Tibial nerve (tissue), 4 donors: ENCODE measurements at regions not wholly inside any gene's neighbourhood (a gene's known extent, or its start where the extent isn't known, plus 50 kb on each side); places are given as distances from the start of the nearest gene placed in this dataset.

ENCODE experiments used
- DNase-seq, 2 donors: peaks; one replicate each; pipeline ENCODE4 v3.0.0-alpha.2; 2019; ENCODE audit warnings: low spot score in 2 of 2
- H3K27ac ChIP-seq, 4 donors: fragments of 200-600 bp; sonication (generic) in 3 of 4; one replicate each; pipeline ENCODE4 v1.5.1; 2017 to 2019; ENCODE audit warnings: mild to moderate bottlenecking in 1 of 4
- H3K27me3 ChIP-seq, 2 donors: fragments of 200-600 bp; sonication (generic) in 1 of 2; one replicate each; pipeline versions ENCODE4 v1.5.1 to v1.6.0; 2017 to 2019
- H3K36me3 ChIP-seq, 3 donors: fragments of 200-600 bp; sonication (generic); one replicate each; pipeline ENCODE4 v1.5.1; 2018 to 2019
- H3K4me1 ChIP-seq, 4 donors: fragments of 200-600 bp; sonication (generic) in 3 of 4; one replicate each; pipeline ENCODE4 v1.5.1; 2017 to 2019
- H3K4me3 ChIP-seq, 4 donors: fragments of 200-600 bp; sonication (generic) in 3 of 4; one replicate each; pipeline ENCODE4 v1.5.1; 2017 to 2019; ENCODE audit warnings: mild to moderate bottlenecking in 1 of 4, moderate library complexity in 1 of 4
- H3K9me3 ChIP-seq, 4 donors: fragments of 200-600 bp; sonication (generic) in 3 of 4; one replicate each; pipeline ENCODE4 v1.5.1; 2017 to 2019
- CTCF ChIP-seq, 5 experiments: fragments of 200-600 bp in 3 of 5; fragments of 450-650 bp in 2 of 5; sonication (generic) in 3 of 5; IDR thresholded peaks; one replicate each; pipeline ENCODE4 v1.5.1; 2016 to 2019; ENCODE audit warnings: antibody characterized with exemption in 5 of 5, mild to moderate bottlenecking in 3 of 5, moderate library complexity in 2 of 5
- EP300 ChIP-seq, 2 donors: sonication (generic); formaldehyde crosslinking; IDR thresholded peaks; one replicate each; pipeline ENCODE4 v1.6.1; 2017; ENCODE audit warnings: antibody characterized with exemption in 2 of 2, mild to moderate bottlenecking in 1 of 2
- POLR2A ChIP-seq, 2 donors: fragments of 450-650 bp; IDR thresholded peaks; one replicate each; pipeline ENCODE4 v1.6.1; 2017; ENCODE audit warnings: antibody characterized with exemption in 2 of 2, mild to moderate bottlenecking in 2 of 2, moderate library complexity in 2 of 2
- WGBS, 2 donors: methylation state at CpG; one replicate each; pipeline ENCODE4 v1.1.5; 2018; 5-methylcytosine and 5-hydroxymethylcytosine counted together

- H3K4me3 ChIP-seq: no peak overlapping the region
- peaks cover 0 to 5% (median 0%) of the 10 kb centered on the region in 4 donors for H3K9me3 ChIP-seq
- no peak for DNase-seq
- TF ChIP-seq POLR2A (IDR thresholded peaks at IDR 0.05): no peak
- no peak for TF ChIP-seq CTCF (IDR thresholded peaks at IDR 0.05)
- no peak for TF ChIP-seq EP300 (IDR thresholded peaks at IDR 0.05)
- 33 to 39% methylated on average over 6 of the region's 6 CpGs for WGBS, 2 donors
- peaks cover 0 to 45% (median 8%) of the 10 kb centered on the region in 4 donors for H3K4me1 ChIP-seq
- no peaks in the 10 kb centered on the region for H3K27me3 ChIP-seq
- H3K36me3 ChIP-seq: no peaks in the 10 kb centered on the region
- peak overlapping the region in 2 of 4 donors; percentile 4 to 21 for H3K27ac ChIP-seq
These were observed 120.4 kb upstream of the TMCC3 start for GRCh38 chr12:94770791-94771190.

- Histone ChIP-seq H3K9me3 (peaks cover 0 to 5% (median 0%) of the 10 kb centered on the region in 4 donors), H3K36me3 (no peaks in the 10 kb centered on the region), H3K27ac (peak overlapping the region in 2 of 4 donors; percentile 4 to 21), H3K4me1 (peaks cover 0 to 45% (median 8%) of the 10 kb centered on the region in 4 donors), H3K4me3 (no peak overlapping the region), H3K27me3 (no peaks in the 10 kb centered on the region)
- TF ChIP-seq POLR2A (IDR thresholded peaks at IDR 0.05) (no peak), EP300 (IDR thresholded peaks at IDR 0.05) (no peak), CTCF (IDR thresholded peaks at IDR 0.05) (no peak)
- no peak for DNase-seq
- WGBS, 2 donors: 74 to 80% methylated on average over 5 of the region's 5 CpGs
These were observed 119.7 kb upstream of the TMCC3 start for GRCh38 chr12:94769776-94770759.

- Histone ChIP-seq H3K4me1 (peaks cover 0 to 52% (median 8%) of the 10 kb centered on the region in 4 donors), H3K9me3 (peaks cover 0 to 4% (median 0%) of the 10 kb centered on the region in 4 donors), H3K27ac (no peak overlapping the region), H3K27me3 (no peaks in the 10 kb centered on the region), H3K4me3 (no peak overlapping the region), H3K36me3 (no peaks in the 10 kb centered on the region)
- DNase-seq: no peak
- TF ChIP-seq CTCF (IDR thresholded peaks at IDR 0.05) (no peak), EP300 (IDR thresholded peaks at IDR 0.05) (no peak), POLR2A (IDR thresholded peaks at IDR 0.05) (no peak)
- WGBS, 2 donors: 54 to 55% methylated on average over 8 of the region's 8 CpGs
These were observed 118.7 kb upstream of the TMCC3 start for GRCh38 chr12:94769047-94769420.

- 30 to 36% methylated on average over 7 of the region's 7 CpGs for WGBS, 2 donors
- DNase-seq: no peak
- TF ChIP-seq EP300 (IDR thresholded peaks at IDR 0.05) (no peak), CTCF (IDR thresholded peaks at IDR 0.05) (no peak), POLR2A (IDR thresholded peaks at IDR 0.05) (no peak)
- Histone ChIP-seq H3K9me3 (no peaks in the 10 kb centered on the region), H3K36me3 (no peaks in the 10 kb centered on the region), H3K4me1 (peaks cover 0 to 52% (median 8%) of the 10 kb centered on the region in 4 donors), H3K4me3 (no peak overlapping the region), H3K27me3 (no peaks in the 10 kb centered on the region), H3K27ac (peak overlapping the region in 1 of 4 donors; percentile 48)
These were observed 118.2 kb upstream of the TMCC3 start for GRCh38 chr12:94768398-94769046.

- Histone ChIP-seq H3K36me3 (no peaks in the 10 kb centered on the region), H3K4me1 (peaks cover 0 to 52% (median 8%) of the 10 kb centered on the region in 4 donors), H3K9me3 (no peaks in the 10 kb centered on the region), H3K27me3 (no peaks in the 10 kb centered on the region), H3K27ac (peak overlapping the region in 1 of 4 donors; percentile 48), H3K4me3 (no peak overlapping the region)
- no peak for DNase-seq
- 46 to 47% methylated on average over 5 of the region's 5 CpGs for WGBS, 2 donors
- TF ChIP-seq EP300 (IDR thresholded peaks at IDR 0.05) (no peak), POLR2A (IDR thresholded peaks at IDR 0.05) (no peak), CTCF (IDR thresholded peaks at IDR 0.05) (no peak)
These were observed 117.6 kb upstream of the TMCC3 start for GRCh38 chr12:94767956-94768355.
